GM19395 (cell line): ENCODE measurements at regions not wholly inside any gene's neighbourhood (a gene's known extent, or its start where the extent isn't known, plus 50 kb on each side); places are given as distances from the start of the nearest gene placed in this dataset.

Experiments used
- ATAC-seq: cut with Tn5 transposase; IDR thresholded peaks from one replicate; pipeline ENCODE4 v1.9.1; 2021; ENCODE audit warnings: mild to moderate bottlenecking, moderate library complexity; ENCODE audit not compliant: unreplicated experiment

- ATAC-seq = no peak
Measured at GRCh38 chr12:63321373-63321772, 170.4 kb upstream of the AVPR1A start.

DNA sequence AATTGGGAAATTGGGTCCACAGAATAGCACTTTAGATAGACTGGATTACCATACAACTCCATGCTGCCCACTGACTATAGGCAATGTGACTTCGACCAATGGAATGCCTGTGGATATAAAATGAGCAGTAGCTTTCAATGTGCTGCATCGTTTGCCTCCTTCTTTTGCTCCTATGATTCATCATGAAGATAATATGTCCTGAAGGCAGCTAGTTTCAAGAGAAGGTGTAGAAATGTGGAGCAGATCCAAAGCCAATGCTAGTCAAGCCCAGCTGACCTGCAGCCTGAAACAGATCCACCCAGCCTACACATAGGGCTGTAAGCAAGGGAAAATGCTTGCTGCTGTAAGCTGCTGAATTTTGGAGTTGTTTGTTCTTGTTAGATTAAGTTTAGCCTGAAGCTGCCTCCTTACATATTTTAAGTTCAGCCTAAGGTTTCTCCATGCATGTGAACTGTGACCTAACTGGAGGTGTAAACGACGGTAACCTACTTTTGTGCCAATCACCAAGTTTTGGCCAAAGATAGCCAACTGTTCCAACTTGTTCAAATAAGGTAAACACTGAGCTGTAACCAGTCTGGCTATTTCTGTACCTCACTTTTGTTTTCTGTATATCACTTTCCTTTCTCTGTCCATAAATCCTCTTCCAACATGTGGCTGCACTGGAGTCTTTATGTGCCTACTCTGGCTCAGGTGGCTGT, 169.1 kb upstream of the AVPR1A start:
- ATAC-seq = no peak

DNA sequence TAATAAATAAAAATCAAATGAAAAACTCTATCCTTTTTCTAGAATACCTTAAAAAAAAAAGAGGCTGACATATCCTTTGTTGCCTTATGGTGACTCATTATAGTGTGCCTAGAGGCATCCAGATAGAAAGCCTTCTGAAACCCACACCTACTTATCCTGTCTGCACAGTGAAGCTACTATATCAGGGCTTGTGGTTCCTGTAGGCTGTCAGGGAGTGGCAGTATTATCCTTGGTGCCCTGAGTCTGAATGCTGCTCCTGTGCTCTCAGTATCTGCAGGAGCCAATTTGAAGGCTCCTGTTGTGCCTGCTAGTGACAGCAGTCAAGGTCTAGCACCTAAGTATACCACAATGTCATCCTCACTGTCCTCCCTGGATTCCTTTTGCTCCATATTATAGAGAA, 168.4 kb upstream of the AVPR1A start:
- peak; percentile 81 for ATAC-seq

- peak; percentile 46 for ATAC-seq
Measured at GRCh38 chr12:63318933-63319332, 167.9 kb upstream of the AVPR1A start.

- no peak for ATAC-seq
Measured at GRCh38 chr12:63318313-63318712, 167.3 kb upstream of the AVPR1A start.

GRCh38 chr12:63317880-63318279, 166.9 kb upstream of the AVPR1A start:
- ATAC-seq = no peak

- ATAC-seq = no peak
Measured at GRCh38 chr12:63317286-63317846, 166.4 kb upstream of the AVPR1A start.

- peak; percentile 75 for ATAC-seq
Measured at GRCh38 chr12:63313139-63313538, 162.1 kb upstream of the AVPR1A start.

DNA sequence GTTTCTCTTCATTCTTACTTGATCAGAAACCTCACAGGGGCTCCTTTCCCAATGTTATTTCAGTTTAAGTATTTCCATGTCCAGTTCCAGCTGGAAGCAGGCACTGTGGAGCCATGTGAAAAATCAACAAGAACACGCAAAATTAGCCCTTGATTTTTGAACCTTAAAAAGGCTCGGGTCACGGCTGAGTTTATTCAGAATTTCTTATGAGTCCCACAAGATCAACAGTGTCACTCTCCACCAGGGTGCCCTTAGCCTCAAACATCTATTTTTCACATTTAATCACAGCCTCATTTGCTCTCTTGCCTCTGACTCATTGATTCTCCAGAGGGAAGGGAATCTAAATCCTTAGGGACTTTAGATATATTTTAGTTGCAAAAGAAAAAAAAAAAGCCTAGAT, 157.7 kb upstream of the AVPR1A start:
- ATAC-seq = no peak

DNA sequence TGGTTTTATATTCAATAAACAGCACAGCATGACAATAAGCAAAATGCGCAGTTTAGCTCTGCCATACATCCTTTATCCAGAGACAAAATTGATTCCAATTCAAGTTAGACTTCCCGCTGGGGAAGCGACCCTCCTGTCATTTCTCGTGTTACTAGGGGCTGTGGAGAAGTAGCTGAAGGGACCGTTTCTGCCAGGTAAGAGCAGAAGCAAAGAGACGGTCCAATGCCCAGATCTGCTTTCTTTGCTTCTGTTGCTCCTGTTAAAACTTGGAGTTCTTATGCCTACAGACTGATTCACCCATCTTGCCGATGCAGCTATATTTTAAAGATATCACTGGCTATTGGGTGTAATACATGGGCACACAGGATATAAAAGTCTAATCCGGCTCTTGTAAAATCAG, 156.8 kb upstream of the AVPR1A start:
- ATAC-seq = no peak

DNA sequence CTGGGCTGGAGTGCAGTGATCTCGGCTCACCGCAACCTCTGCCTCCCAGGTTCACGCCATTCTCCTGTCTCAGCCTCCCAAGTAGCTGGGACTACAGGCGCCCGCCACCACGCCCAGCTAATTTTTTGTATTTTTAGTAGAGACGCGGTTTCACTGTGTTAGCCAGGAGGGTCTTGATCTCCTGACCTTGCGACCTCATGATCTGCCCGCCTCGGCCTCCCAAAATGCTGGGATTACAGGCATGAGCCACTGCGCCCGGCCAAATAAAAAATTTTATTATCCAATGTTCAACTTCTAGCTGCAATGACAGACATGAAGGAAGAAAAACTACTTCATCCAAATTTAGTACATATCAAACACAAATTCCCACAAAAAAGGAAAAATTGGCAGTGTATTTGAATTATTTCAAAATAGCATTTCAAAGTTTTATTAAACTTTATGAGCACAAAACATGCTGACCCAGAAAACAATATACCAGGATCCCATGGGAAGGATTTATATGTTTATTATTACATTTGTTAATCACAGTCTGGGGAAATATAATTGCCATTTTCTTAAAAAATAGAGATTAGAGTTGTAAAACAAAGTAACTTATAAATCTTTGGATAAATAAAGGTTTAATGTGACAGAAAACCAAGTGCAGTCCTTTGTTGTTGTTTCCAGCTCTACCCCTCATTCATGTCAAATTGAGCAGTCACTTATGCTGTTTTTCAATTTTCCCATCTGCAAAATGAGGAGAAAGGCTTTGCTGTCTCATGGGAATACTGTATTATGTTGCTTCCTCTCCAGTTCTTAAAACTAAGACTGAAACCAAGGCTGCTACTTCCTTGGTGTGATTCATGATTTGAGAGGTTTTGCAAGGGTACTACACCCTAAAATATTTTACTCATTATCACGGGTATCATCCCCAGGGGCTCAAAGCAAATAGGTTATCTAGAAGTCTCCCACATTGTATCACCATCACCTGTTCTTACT, 155.2 kb upstream of the AVPR1A start:
- peak; percentile 34 for ATAC-seq

DNA sequence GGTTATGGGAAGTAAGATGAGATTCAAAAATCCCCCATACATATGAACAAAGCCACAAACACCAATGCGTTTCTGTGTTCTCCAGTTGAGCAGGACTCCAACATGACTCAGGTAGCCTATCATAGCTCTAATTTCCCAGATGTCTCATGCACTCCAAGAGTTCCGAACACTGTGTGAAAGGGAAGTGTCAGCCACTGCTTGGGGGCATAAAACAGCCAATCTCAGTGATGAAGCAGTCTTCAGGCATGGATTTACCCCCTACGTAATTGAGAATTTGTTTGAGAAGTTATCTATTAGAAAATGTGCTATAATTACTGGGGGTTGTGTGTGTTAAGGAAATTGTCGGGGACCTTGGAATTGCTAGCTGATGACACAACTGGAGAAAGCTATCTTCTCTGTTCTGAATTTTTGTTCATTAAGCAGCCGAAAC, 153.9 kb upstream of the AVPR1A start:
- ATAC-seq = peak; percentile 33

DNA sequence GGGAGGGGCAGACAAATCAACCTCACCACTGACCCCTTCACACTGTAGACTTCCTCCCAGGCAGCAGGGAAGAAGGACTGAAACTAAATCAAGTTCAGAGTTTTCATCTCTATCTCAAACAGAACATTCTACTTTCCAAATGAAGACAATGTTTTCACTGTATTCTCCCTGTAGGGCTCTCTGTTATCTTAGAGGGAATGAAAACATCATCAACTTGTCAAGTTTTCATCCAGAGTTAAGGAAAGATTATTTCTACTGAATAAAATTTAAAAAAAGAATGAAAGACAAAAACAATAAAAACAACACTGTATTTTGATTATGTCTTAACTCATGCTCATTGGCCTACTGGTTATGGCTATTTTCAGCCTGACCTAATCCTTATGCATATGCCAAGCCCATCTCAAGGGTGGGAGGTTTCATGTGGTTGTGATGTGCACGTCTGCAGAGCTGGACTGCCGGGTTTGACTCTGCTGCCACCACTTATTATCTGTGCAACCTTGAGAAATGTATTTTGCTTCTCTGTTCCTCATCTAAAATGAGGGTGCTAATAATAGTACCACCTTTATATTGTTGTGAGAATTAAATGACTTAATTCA, 152.0 kb upstream of the AVPR1A start:
- ATAC-seq = peak; percentile 37

DNA sequence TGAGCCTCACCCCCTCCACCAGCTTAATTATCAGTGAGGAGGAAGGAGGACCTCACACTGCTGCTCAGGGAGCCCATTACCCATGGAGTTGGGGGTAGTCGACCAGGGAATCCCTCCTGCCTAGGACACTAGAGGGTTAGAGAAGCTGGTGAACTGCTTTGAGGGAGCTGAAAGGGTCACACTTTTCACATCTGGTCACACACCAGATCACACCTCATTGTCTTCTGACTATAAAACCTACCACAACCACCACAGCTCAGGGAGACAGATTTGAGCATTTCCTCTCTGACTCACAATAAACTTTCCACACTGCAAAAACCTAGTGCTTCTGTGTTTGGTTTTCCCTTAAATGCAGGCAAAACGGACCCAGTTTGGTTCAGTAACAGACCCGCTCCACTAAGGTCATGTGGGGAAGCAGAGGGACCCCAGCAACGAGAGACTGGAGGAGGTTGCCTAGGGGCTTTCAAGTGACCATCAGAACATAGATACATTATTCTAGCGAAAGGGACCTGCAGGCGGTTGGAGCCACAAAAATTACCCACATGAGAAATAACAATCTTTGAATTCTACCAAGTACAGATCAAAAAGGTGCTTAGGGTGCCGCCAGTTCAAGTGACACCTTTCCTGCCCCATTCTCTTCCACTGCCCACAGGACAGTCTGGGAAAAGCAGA, 151.4 kb upstream of the AVPR1A start:
- ATAC-seq = peak; percentile 81

GRCh38 chr12:63301311-63301710, 150.3 kb upstream of the AVPR1A start:
- no peak for ATAC-seq

- ATAC-seq = no peak
Measured at GRCh38 chr12:63298386-63298930, 147.5 kb upstream of the AVPR1A start.

- peak; percentile 93 for ATAC-seq
Measured at GRCh38 chr12:63294327-63294632, 143.3 kb upstream of the AVPR1A start.

GRCh38 chr12:63292471-63293221, 141.6 kb upstream of the AVPR1A start:
- ATAC-seq = no peak

DNA sequence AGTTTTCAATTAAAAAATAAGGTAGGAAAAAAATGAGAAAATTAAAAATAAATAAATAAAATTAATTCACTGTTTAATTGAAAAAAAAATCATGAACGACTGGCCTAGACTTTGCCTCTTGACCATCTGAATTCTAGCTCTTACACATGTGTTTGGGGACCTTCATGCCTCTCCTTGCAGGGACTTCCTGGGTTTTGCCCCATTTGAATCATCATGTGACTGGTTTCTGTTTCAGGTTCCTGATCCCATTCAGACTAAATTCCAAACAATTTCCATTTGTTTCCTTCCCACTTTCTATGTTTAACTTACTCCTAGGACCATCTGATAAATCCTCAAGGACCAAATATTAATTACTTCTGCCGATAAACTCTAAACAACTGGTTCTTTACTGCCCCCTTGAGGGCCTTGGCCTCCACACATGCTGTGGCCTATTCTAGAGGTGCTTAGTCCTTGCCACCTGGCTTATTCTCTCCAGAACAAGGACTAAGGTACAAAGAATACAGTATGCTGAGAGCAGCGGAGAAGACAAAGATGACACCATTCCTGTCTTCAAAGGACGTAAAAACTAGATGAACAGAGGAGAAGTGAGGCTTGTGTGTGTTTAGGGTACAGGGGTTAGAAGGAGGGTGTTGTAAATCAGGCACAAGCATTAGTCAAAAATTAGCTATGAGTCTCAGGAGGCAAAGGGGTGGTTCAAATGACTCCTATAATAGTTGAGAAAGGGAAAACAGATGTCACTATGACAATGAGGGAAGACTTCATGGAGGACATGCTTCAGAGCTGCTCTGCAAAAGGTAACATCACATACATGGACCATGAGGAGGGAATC, 125.8 kb upstream of the AVPR1A start:
- ATAC-seq = no peak
